HepG2 (cell line): ENCODE measurements at regions not wholly inside any gene's neighbourhood (a gene's known extent, or its start where the extent isn't known, plus 50 kb on each side); places are given as distances from the start of the nearest gene placed in this dataset.

Source experiments
- ATF7-NPFF ChIP-seq: sonication (generic); formaldehyde crosslinking; IDR thresholded peaks from 2 replicates; pipeline ENCODE4 v1.8.1; 2023; ENCODE audit warnings: mild to moderate bottlenecking, low read depth, missing genetic modification reagents, moderate library complexity
- DMTF1 ChIP-seq: sonication (generic); formaldehyde crosslinking; IDR thresholded peaks from 2 replicates; pipeline ENCODE4 v1.4.0; 2020; ENCODE audit warnings: mild to moderate bottlenecking, missing genetic modification reagents
- SRSF1 ChIP-seq: fragments of 200-400 bp; formaldehyde crosslinking; optimal IDR thresholded peaks from 2 replicates; pipeline ENCODE3; 2017; ENCODE audit warnings: mild to moderate bottlenecking, low read depth, low read length, moderate library complexity
- ZBTB49 ChIP-seq: sonication (generic); formaldehyde crosslinking; IDR thresholded peaks from 2 replicates; pipeline ENCODE4 v1.4.0; 2020; ENCODE audit warnings: missing genetic modification reagents, borderline replicate concordance
- ZFP36L1 ChIP-seq: sonication (generic); formaldehyde crosslinking; IDR thresholded peaks from 2 replicates; pipeline ENCODE4 v1.8.0; 2022; ENCODE audit warnings: mild to moderate bottlenecking, missing genetic modification reagents, moderate library complexity
- ZNF710 ChIP-seq: sonication (generic); formaldehyde crosslinking; IDR thresholded peaks from 2 replicates; pipeline ENCODE4 v1.5.0; 2020; ENCODE audit warnings: mild to moderate bottlenecking, missing genetic modification reagents, borderline replicate concordance

GRCh38 chr2:200172521-200172920 is 134.0 kb upstream of the SPATS2L start (continued):
- TF ChIP-seq ZBTB49 (CRISPR knock-in tag) (no peak), ZFP36L1 (no peak), SRSF1 (no peak), DMTF1 (CRISPR knock-in tag) (no peak), ZNF710 (CRISPR knock-in tag) (no peak), ATF7-NPFF (CRISPR knock-in tag) (no peak)
